Stomach smooth muscle (tissue), 2 donors: ENCODE measurements at regions not wholly inside any gene's neighbourhood (a gene's known extent, or its start where the extent isn't known, plus 50 kb on each side); places are given as distances from the start of the nearest gene placed in this dataset.

Experiments
- H3K27ac ChIP-seq: one replicate; pipeline ENCODE4 v1.7.0; 2013; ENCODE audit warnings: mild to moderate bottlenecking, low read length, inconsistent platforms
- H3K27me3 ChIP-seq, 2 donors: one replicate each; pipeline ENCODE4 v1.7.0; 2013; ENCODE audit warnings: low read length in 2 of 2; ENCODE audit not compliant: insufficient read depth in 2 of 2, control insufficient read depth in 1 of 2
- H3K36me3 ChIP-seq, 2 donors: one replicate each; pipeline ENCODE4 v1.7.0; 2013; ENCODE audit warnings: low read length in 2 of 2; ENCODE audit not compliant: control insufficient read depth in 2 of 2, insufficient read depth in 2 of 2
- H3K4me1 ChIP-seq: one replicate; pipeline ENCODE4 v1.7.0; 2013; ENCODE audit warnings: low read length; ENCODE audit not compliant: control insufficient read depth, insufficient read depth
- H3K4me3 ChIP-seq, 2 donors: one replicate each; pipeline ENCODE4 v1.7.0; 2013; ENCODE audit warnings: low read length in 2 of 2
- H3K9ac ChIP-seq, 2 donors: one replicate each; pipeline ENCODE4 v1.7.0; 2013; ENCODE audit warnings: low read length in 2 of 2, mild to moderate bottlenecking in 1 of 2
- H3K9me3 ChIP-seq, 2 donors: one replicate each; pipeline ENCODE4 v1.7.0; 2013; ENCODE audit warnings: low read length in 2 of 2; ENCODE audit not compliant: control insufficient read depth in 2 of 2
- donor health status: healthy.
- donor health status: Pancreatic carcinoma.

DNA sequence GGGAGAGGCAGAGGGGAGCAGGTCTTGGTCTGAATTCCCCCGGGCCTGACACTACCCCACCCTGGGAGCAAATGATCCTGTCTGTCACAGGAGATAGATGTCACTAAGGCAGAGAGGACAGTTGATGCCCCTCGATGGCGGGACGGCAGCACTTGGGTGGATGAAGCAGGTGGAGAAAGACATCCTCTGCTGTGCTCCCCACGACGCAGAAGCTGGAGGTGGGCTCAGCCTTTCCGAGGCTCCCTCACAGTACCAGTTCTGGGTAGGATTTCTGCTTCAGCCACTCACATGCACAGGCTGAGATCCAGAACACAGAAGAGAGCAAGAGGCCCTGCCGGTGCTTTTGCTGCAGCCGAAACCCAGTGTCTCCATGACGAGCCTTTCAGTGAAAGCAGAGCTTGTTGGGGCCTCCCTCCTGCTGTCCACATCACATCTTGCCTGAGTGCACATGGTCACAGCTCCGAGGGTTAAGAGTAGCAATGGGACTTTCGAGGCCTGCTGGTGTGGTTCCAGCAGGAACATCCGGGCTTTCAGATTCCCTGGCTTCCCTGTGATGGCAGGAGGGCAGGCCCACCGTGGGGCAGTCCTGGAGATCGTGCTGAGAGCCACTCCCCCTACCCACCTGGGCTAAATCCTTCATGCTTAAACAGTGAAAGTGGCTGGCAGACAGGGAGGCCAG, 107.3 kb upstream of the PRR20G start:
- Histone ChIP-seq H3K36me3 (no peaks in the 10 kb centered on the region), H3K9me3 (no peaks in the 10 kb centered on the region), H3K4me1 (no peaks in the 10 kb centered on the region), H3K9ac (no peak overlapping the region), H3K27me3 (peaks cover 8 to 12% of the 10 kb centered on the region in 2 donors), H3K4me3 (no peak overlapping the region), H3K27ac (no peak overlapping the region)

DNA sequence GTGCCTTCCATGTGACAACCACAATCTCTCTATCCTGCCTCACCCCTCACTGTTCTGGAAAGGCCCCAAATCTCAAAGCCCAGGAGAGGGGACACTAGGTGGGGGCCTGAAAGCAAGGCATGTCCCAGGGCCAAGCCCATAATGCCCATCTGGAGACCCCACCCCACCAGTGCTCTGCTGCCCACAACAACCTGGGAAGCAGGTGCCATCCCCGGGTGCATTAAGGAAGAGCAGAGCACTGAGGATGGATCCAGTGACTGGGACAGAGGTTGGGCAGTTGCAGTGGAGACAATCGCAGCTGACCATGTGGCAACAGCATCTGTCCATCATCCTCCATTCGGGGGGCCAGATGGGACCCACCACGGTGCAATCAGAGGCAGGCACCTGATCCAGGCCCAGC, 106.2 kb upstream of the PRR20G start:
- Histone ChIP-seq H3K9me3 (no peaks in the 10 kb centered on the region), H3K27me3 (peaks cover 8 to 16% of the 10 kb centered on the region in 2 donors), H3K4me3 (no peak overlapping the region), H3K27ac (no peak overlapping the region), H3K9ac (no peak overlapping the region), H3K4me1 (no peaks in the 10 kb centered on the region), H3K36me3 (no peaks in the 10 kb centered on the region)

DNA sequence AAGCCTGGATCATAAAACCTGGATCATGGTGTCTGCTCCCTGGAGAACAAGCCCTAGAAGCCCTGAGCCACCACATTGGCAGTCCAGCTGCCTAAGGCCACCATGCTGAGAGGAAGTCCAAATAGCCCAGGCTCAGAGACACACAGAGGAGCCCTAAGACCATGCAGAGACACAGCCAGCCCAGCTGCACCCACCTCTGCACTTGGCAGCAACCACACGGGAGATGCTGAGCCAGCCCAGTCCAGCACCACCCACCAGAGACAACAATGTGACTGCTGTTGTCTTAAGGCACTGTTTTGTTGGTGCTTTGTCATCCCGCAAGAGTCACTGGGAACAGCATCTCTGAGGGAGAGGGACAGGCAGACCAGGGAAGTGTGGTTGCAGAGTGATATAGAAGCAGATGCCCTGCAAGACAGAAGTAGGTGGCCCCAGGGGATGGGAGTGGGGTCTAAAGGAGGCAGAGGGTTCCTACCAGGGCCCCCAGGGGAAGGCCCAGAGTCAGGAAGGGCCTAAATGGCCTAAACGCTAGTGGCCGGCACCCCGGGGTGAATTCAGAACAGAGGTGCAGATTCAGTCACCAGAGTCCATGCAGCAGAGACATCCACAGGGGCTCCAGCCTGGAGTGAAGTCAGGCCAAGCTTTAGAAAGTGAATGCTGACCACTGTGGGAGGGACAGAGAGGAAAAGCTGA, 105.4 kb upstream of the PRR20G start:
- Histone ChIP-seq H3K4me1 (no peaks in the 10 kb centered on the region), H3K27ac (no peak overlapping the region), H3K27me3 (peaks cover 8 to 19% of the 10 kb centered on the region in 2 donors), H3K9ac (no peak overlapping the region), H3K36me3 (no peaks in the 10 kb centered on the region), H3K9me3 (no peaks in the 10 kb centered on the region), H3K4me3 (no peak overlapping the region)

DNA sequence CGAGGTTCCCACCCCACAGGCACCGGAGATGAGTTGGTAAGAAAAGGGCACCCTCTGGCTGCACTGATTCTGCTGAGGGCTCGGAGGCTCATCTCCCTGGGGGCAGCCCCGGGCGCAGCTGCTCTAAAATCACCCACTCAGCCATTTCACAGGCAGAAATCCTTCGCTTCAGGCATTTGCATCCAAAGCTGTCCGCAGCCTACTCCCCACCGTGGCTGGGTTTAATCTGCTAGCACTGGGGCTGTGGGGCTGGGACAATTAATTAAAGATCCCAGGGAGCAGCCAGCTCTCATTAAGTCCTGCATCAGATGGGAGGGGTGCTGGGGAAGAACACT, 104.3 kb upstream of the PRR20G start:
- Histone ChIP-seq H3K27me3 (peaks cover 8 to 22% of the 10 kb centered on the region in 2 donors), H3K9ac (no peak overlapping the region), H3K4me3 (no peak overlapping the region), H3K4me1 (no peaks in the 10 kb centered on the region), H3K27ac (no peak overlapping the region), H3K9me3 (no peaks in the 10 kb centered on the region), H3K36me3 (no peaks in the 10 kb centered on the region)

DNA sequence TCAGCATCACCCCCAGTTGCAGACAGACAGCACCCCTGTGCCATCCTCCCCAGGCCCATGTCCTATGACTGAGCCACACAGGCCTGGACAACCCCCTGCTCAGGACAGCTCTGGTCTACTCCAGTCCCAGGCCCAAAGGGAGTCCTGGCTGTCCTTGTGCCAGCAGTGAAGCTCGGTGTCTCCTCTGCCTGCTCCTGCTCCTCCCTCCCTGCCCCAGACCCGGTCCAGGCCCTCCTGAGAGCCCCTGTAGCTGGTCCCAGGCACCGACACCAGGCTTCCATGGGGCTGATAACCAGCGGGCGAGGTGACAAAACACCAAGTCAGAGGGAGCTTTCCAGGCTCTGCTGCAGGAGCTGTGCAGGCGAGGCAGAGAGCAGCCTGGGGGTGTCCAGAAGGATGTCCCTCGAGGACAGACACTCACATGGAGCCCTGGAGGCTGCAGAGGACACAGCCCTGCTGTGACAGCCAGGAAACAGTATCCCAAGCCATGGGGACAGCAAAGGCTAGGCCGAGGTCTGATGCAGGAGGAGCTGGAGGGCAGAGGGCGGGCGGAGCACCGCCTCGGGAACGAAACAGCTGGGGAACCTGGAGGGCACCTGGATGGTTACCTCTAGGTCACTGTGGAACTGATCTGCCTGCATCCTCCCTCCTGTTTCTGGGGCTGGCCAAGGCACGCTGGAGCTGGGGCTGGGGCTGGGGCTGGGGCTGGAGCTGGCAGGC, 103.8 kb upstream of the PRR20G start:
- H3K36me3 ChIP-seq, result no peaks in the 10 kb centered on the region
- no peak overlapping the region for H3K27ac ChIP-seq
- peaks cover 11 to 22% of the 10 kb centered on the region in 2 donors for H3K27me3 ChIP-seq
- H3K4me1 ChIP-seq, result no peaks in the 10 kb centered on the region
- no peak overlapping the region for H3K9ac ChIP-seq
- H3K9me3 ChIP-seq, result no peaks in the 10 kb centered on the region
- H3K4me3 ChIP-seq, result no peak overlapping the region

DNA sequence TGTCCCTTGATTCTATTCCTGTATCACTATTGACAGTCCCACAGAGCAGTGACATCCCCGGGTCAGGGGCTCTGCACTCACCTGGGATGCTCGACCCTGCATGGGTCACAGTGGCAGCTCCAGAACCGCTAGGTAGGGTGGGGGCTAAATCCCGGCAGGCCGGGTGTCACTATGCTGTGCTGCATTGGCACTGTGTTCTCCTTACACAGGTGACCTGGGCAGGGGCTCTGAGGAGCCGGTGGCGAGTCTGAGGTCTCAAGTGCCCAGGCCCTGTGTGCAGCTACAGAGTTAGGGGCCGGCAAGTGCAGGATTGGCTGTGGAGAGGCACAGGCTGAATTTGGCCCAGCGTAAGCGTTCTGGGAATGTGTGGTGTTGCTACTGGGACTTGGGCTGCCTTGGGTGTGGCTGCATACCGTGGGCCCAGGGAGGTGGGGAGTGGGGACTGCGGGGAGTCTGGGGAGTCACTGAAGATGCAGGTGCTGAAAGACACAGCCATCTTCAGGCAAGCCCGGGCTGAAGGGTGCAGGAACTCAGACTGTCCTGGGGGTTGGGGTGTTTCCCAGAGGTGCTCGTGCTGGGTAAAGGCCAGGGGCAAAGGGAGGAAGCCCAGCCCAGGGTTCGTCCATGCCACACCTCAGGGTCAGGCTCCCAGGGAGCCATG, 102.6 kb upstream of the PRR20G start:
- Histone ChIP-seq H3K9ac (no peak overlapping the region), H3K36me3 (no peaks in the 10 kb centered on the region), H3K9me3 (no peaks in the 10 kb centered on the region), H3K27ac (no peak overlapping the region), H3K4me1 (no peaks in the 10 kb centered on the region), H3K27me3 (peaks cover 8 to 21% of the 10 kb centered on the region in 2 donors), H3K4me3 (no peak overlapping the region)

DNA sequence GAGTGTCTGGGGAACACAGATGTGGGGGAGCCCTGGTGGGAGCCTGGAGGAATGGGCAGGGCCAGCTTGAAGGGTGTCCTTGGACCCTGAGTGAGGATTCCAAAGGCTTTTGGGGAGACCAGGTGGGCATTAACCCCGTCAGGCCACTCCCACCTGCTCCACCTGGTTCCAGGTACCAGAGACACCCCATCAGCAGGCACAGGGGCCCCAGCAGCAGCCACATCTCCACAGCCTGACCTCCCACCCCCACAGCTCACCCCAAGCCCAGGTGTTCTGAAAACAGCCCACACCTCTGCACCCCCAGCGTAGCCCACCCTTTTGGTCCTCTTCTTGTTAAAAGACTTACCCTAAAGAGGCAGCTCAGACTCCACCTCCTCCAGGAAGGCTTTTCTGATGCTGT, 102.1 kb upstream of the PRR20G start:
- peaks cover 7 to 16% of the 10 kb centered on the region in 2 donors for H3K27me3 ChIP-seq
- H3K9ac ChIP-seq, result no peak overlapping the region
- H3K27ac ChIP-seq, result no peak overlapping the region
- no peak overlapping the region for H3K4me3 ChIP-seq
- no peaks in the 10 kb centered on the region for H3K9me3 ChIP-seq
- no peaks in the 10 kb centered on the region for H3K36me3 ChIP-seq
- no peaks in the 10 kb centered on the region for H3K4me1 ChIP-seq

DNA sequence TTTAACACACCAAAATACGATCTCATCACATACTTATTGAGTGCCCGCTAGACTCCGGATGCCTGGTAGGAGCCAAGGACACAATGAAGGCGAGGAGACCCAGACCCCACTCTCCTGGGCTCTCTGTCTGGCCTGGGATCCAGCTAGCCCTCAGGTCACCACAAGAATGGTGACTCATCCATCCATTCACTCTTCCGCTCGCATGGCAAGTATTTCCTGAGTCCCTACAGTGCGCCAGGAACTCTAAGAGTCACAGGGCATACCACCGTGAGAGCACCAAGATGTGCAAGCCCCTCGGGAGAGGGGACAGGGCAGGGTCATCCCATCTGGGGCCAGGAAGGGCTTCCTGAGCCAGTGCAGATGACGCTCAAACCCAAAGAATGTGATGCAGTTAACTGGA, 101.6 kb upstream of the PRR20G start:
- no peak overlapping the region for H3K9ac ChIP-seq
- no peak overlapping the region for H3K27ac ChIP-seq
- no peaks in the 10 kb centered on the region for H3K9me3 ChIP-seq
- H3K36me3 ChIP-seq, result no peaks in the 10 kb centered on the region
- no peak overlapping the region for H3K4me3 ChIP-seq
- no peaks in the 10 kb centered on the region for H3K4me1 ChIP-seq
- H3K27me3 ChIP-seq, result peaks cover 7 to 16% of the 10 kb centered on the region in 2 donors

DNA sequence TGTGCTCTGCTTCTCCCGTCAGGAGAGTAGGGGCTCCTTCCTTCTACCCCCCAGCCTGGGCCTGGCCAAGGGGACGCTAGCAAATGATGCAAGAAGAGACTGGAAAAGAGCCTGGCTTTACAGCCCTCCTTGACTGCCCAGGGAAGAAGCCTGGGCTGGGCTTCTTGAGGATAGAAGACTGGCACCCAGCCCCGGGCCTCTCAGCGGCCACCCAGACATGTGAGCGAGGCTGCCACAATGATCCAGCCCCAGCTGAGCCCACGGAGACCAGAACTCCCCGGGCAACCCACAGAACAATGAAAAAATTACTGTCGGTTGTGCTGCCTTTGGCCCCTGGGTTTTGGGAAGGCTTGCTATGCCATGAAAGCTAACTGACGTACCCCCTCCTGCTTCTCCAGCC, 100.6 kb upstream of the PRR20G start:
- Histone ChIP-seq H3K4me1 (no peaks in the 10 kb centered on the region), H3K9me3 (no peaks in the 10 kb centered on the region), H3K9ac (no peak overlapping the region), H3K4me3 (no peak overlapping the region), H3K27ac (no peak overlapping the region), H3K27me3 (peaks cover 7 to 16% of the 10 kb centered on the region in 2 donors), H3K36me3 (no peaks in the 10 kb centered on the region)

DNA sequence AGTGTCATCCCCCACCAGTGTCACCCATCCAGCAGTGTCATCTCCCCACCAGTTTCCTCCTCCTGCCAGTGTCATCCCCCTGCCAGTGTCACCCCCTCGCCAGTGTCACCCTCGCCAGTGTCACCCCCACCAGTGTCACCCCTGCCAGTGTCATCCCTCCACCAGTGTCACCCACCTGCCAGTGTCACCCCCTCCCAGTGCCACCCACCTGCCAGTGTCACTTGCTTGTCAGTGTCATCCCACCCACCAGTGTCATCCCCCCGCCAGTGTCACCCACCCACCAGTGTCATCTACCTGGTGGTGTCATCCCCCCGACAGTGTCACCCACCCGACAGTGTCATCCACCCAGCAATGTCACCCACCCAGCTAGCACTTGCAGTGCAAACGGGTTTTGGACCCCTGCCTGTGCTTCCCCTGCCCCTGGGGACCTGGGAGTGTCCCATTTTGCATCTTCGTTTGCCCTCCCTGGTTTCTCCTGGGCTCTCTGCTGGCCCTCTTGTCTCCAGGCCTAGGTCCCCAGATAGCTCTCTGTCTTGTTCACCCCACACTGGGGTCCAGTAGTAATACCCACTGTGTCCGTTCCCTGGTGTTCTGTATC, 99.8 kb upstream of the PRR20G start:
- Histone ChIP-seq H3K9ac (no peak overlapping the region), H3K36me3 (no peaks in the 10 kb centered on the region), H3K27ac (no peak overlapping the region), H3K4me3 (no peak overlapping the region), H3K4me1 (no peaks in the 10 kb centered on the region), H3K9me3 (peaks cover 0 to 3% of the 10 kb centered on the region in 2 donors), H3K27me3 (peaks cover 7 to 16% of the 10 kb centered on the region in 2 donors)
